Prostate gland (tissue), 2 donors: ENCODE measurements at regions not wholly inside any gene's neighbourhood (a gene's known extent, or its start where the extent isn't known, plus 50 kb on each side); places are given as distances from the start of the nearest gene placed in this dataset.
"Not testable (repeated sequence)": the region's sequence is repeated elsewhere in the genome, so short reads cannot be mapped to it uniquely, and the experiment has no call there.

Experiments
- DNase-seq: peaks from one replicate; pipeline ENCODE4 v3.0.0-alpha.2; 2019; ENCODE audit warnings: low spot score
- H3K27ac ChIP-seq, 2 donors: fragments of 200-600 bp; sonication (generic); 2 replicates each; pipeline ENCODE4 v1.5.1; 2017 to 2019
- H3K27me3 ChIP-seq: fragments of 200-600 bp; sonication (generic); replicated peaks from 2 replicates; pipeline ENCODE4 v1.5.1; 2019; ENCODE audit not compliant: insufficient read depth
- H3K36me3 ChIP-seq, 2 donors: fragments of 200-600 bp; sonication (generic); 1 replicate in 1 of 2; 2 replicates in 1 of 2; pipeline versions ENCODE4 v1.5.1 to v1.8.1; 2017 to 2019
- H3K4me1 ChIP-seq: fragments of 200-600 bp; sonication (generic); replicated peaks from 2 replicates; pipeline ENCODE4 v1.5.1; 2019
- H3K4me3 ChIP-seq, 2 donors: fragments of 200-600 bp; sonication (generic); 2 replicates each; pipeline ENCODE4 v1.5.1; 2017 to 2019
- H3K9me3 ChIP-seq: fragments of 200-600 bp; sonication (generic); 2 replicates; pipeline ENCODE4 v1.5.1; 2017
- CTCF ChIP-seq, 4 experiments: fragments of 200-600 bp in 2 of 4; fragments of 450-650 bp in 2 of 4; sonication (generic) in 2 of 4; IDR thresholded peaks; 1 replicate in 3 of 4; 2 replicates in 1 of 4; pipeline ENCODE4 v1.5.1; 2016 to 2019; ENCODE audit warnings: antibody characterized with exemption in 4 of 4, mild to moderate bottlenecking in 2 of 4, moderate library complexity in 2 of 4
- POLR2A ChIP-seq: fragments of 450-650 bp; IDR thresholded peaks from one replicate; pipeline ENCODE4 v1.6.1; 2016; ENCODE audit warnings: antibody characterized with exemption, mild to moderate bottlenecking
- POLR2AphosphoS5 ChIP-seq: sonication (generic); formaldehyde crosslinking; IDR thresholded peaks from one replicate; pipeline ENCODE4 v1.6.1; 2017; ENCODE audit warnings: antibody characterized with exemption
- WGBS: methylation state at CpG from one replicate; pipeline ENCODE4 v1.1.5; 2018; 5-methylcytosine and 5-hydroxymethylcytosine counted together
- intact Hi-C: fragments of 100-400 bp; cut with DNase I; formaldehyde crosslinking; loops from one replicate; pipeline ENCODE4 v1.14.2; 2022

GRCh38 chr21:29431178-29431577 is 132.5 kb downstream of the BACH1 start:
- 68% methylated on average over 1 of the region's 1 CpG for whole genome bisulfite sequencing
- TF ChIP-seq CTCF (IDR thresholded peaks at IDR 0.05), result no peak
- no peak for TF ChIP-seq POLR2AphosphoS5
- no peak for TF ChIP-seq POLR2A

GRCh38 chr21:29431680-29432079 is 133.0 kb downstream of the BACH1 start:
- intact Hi-C loops, result no loop called here
- no peak for DNase-seq
- H3K27ac ChIP-seq, result no peak overlapping the region
- H3K36me3 ChIP-seq, result no peaks in the 10 kb centered on the region
- H3K4me1 ChIP-seq, result no peaks in the 10 kb centered on the region
- H3K9me3 ChIP-seq, result no peaks in the 10 kb centered on the region
- TF ChIP-seq POLR2A, result no peak
- no peak for TF ChIP-seq POLR2AphosphoS5
- TF ChIP-seq CTCF (IDR thresholded peaks at IDR 0.05), result no peak
- no peaks in the 10 kb centered on the region for H3K27me3 ChIP-seq
- 93% methylated on average over 5 of the region's 5 CpGs for WGBS
- H3K4me3 ChIP-seq, result no peak overlapping the region

More at GRCh38 chr21:29431178-29431577, 132.5 kb downstream of the BACH1 start:
- Histone ChIP-seq H3K27ac (no peak overlapping the region), H3K27me3 (no peaks in the 10 kb centered on the region), H3K36me3 (no peaks in the 10 kb centered on the region), H3K4me3 (no peak overlapping the region), H3K4me1 (no peaks in the 10 kb centered on the region), H3K9me3 (no peaks in the 10 kb centered on the region)
- no peak for DNase-seq
- intact Hi-C loops, result no loop called here

GRCh38 chr21:29433366-29434059 is 134.8 kb downstream of the BACH1 start:
- intact Hi-C loops, result no loop called here
- 48% methylated on average over 7 of the region's 7 CpGs for WGBS
- H3K27ac ChIP-seq, result no peak overlapping the region

GRCh38 chr21:29434081-29434480 is 135.4 kb downstream of the BACH1 start:
- H3K9me3 ChIP-seq, result no peaks in the 10 kb centered on the region
- H3K4me3 ChIP-seq, result no peak overlapping the region
- H3K36me3 ChIP-seq, result no peaks in the 10 kb centered on the region
- intact Hi-C loops, result no loop called here
- no peak overlapping the region for H3K27ac ChIP-seq
- TF ChIP-seq POLR2AphosphoS5, result no peak
- TF ChIP-seq CTCF (IDR thresholded peaks at IDR 0.05), result no peak
- TF ChIP-seq POLR2A, result no peak
- WGBS, result 78% methylated on average over 7 of the region's 7 CpGs
- no peaks in the 10 kb centered on the region for H3K4me1 ChIP-seq
- DNase-seq, result no peak
- H3K27me3 ChIP-seq, result no peaks in the 10 kb centered on the region

More at GRCh38 chr21:29433366-29434059, 134.8 kb downstream of the BACH1 start:
- no peaks in the 10 kb centered on the region for H3K36me3 ChIP-seq
- H3K27me3 ChIP-seq, result no peaks in the 10 kb centered on the region
- H3K4me1 ChIP-seq, result no peaks in the 10 kb centered on the region
- TF ChIP-seq POLR2AphosphoS5 (no peak), POLR2A (no peak), CTCF (IDR thresholded peaks at IDR 0.05) (no peak)
- no peaks in the 10 kb centered on the region for H3K9me3 ChIP-seq
- DNase-seq, result no peak
- no peak overlapping the region for H3K4me3 ChIP-seq

GRCh38 chr21:29434982-29435381 is 136.3 kb downstream of the BACH1 start:
- H3K36me3 ChIP-seq, intact Hi-C loops: not testable (repeated sequence)
- 97% methylated on average over 2 of the region's 2 CpGs for WGBS

More at GRCh38 chr21:29434982-29435381, 136.3 kb downstream of the BACH1 start:
- H3K9me3 ChIP-seq, DNase-seq, H3K4me1 ChIP-seq, H3K27ac ChIP-seq, H3K27me3 ChIP-seq, H3K4me3 ChIP-seq: not testable (repeated sequence)
